ENCODE measurements at regions not wholly inside any gene's neighbourhood (a gene's known extent, or its start where the extent isn't known, plus 50 kb on each side); places are given as distances from the start of the nearest gene placed in this dataset.

DNA sequence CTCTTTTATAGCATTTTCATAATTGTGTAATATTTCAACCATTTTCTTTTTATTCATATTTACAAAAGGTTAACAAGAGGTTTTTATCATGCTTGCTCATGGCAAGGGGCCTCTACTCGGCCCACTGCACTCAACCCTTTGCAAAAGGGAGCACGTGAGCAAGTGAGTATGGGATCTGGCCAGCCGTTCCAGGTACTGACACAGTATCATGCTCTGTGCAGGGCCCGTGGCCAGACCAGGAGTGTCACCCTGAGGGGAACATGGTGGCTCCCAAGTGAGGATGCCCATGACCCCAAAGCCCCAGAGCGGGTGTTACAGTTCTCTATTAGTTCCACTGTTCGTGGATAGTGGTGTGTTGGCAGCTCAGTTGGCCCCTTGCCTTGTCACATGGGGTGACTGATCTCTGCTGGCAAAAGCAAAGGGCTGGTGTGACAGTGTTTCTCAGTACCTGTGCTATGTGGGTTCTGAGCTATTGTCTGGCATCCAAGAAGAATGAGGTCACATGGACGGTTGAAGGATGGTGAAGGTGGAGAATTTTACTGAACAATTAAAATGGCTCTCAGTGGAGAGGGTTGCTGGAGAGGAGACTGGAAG, 777.2 kb upstream of the ADAMTS5 start:
- WGBS, 2 donors, result 63 to 73% methylated on average over 4 to 5 of the region's 7 CpGs
- no peak overlapping the region for H3K27ac ChIP-seq
- H3K9me3 ChIP-seq, result no peaks in the 10 kb centered on the region
- intact Hi-C loops (cut with DNase I), result no loop called here
- no peak for DNase-seq
- TF ChIP-seq CTCF (IDR thresholded peaks at IDR 0.05) (no peak), POLR2A (IDR thresholded peaks at IDR 0.05) (no peak)
- no peaks in the 10 kb centered on the region for H3K4me1 ChIP-seq
- no peaks in the 10 kb centered on the region for H3K27me3 ChIP-seq
- H3K36me3 ChIP-seq, result no peaks in the 10 kb centered on the region
- no peak overlapping the region for H3K4me3 ChIP-seq

- intact Hi-C loops (cut with DNase I), result no loop called here
- no peak overlapping the region for H3K4me3 ChIP-seq
- H3K36me3 ChIP-seq, result no peaks in the 10 kb centered on the region
- DNase-seq, result no peak
- whole genome bisulfite sequencing, 2 donors, result 63 to 77% methylated on average over 2 of the region's 2 CpGs
- TF ChIP-seq POLR2A (IDR thresholded peaks at IDR 0.05) (no peak), CTCF (IDR thresholded peaks at IDR 0.05) (no peak)
- H3K9me3 ChIP-seq, result no peaks in the 10 kb centered on the region
- no peaks in the 10 kb centered on the region for H3K27me3 ChIP-seq
- no peak overlapping the region for H3K27ac ChIP-seq
- H3K4me1 ChIP-seq, result no peaks in the 10 kb centered on the region
Observed at GRCh38 chr21:27741736-27742135, 774.8 kb upstream of the ADAMTS5 start.

DNA sequence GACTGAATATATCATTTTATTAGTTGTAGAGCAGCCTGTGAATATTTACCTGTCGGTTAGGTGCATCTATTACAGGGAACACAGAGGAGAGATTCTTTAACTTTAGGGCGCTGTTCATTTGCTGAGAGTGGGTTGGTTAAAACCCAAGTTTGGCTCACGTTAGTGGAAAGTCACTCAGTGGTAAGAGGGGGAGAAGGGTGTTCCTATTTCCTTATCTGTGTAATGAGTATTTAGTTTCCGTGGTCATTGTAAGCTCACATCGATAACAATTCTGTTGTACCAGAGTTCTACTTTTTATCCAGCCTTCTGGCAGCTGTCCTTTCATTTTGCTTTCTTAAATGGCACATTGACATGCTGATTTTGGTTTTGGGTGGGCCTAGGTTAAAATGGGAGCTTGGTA, 773.2 kb upstream of the ADAMTS5 start:
- intact Hi-C loops (cut with DNase I), result no loop called here
- no peaks in the 10 kb centered on the region for H3K9me3 ChIP-seq
- H3K27ac ChIP-seq, result no peak overlapping the region
- H3K4me3 ChIP-seq, result no peak overlapping the region
- no peaks in the 10 kb centered on the region for H3K27me3 ChIP-seq
- no peaks in the 10 kb centered on the region for H3K4me1 ChIP-seq
- no peaks in the 10 kb centered on the region for H3K36me3 ChIP-seq
- TF ChIP-seq CTCF (IDR thresholded peaks at IDR 0.05), result no peak
- TF ChIP-seq POLR2A (IDR thresholded peaks at IDR 0.05), result no peak
- DNase-seq, result no peak
- 38 to 77% methylated on average over 5 of the region's 5 CpGs for WGBS, 2 donors

- Histone ChIP-seq H3K27ac (no peak overlapping the region), H3K36me3 (no peaks in the 10 kb centered on the region), H3K9me3 (no peaks in the 10 kb centered on the region), H3K27me3 (no peaks in the 10 kb centered on the region), H3K4me3 (no peak overlapping the region), H3K4me1 (no peaks in the 10 kb centered on the region)
- 53 to 63% methylated on average over 1 of the region's 1 CpG for WGBS, 2 donors
- no peak for DNase-seq
- intact Hi-C loops (cut with DNase I), result no loop called here
- no peak for TF ChIP-seq CTCF (IDR thresholded peaks at IDR 0.05)
- no peak for TF ChIP-seq POLR2A (IDR thresholded peaks at IDR 0.05)
Observed at GRCh38 chr21:27739187-27739586, 772.3 kb upstream of the ADAMTS5 start.

DNA sequence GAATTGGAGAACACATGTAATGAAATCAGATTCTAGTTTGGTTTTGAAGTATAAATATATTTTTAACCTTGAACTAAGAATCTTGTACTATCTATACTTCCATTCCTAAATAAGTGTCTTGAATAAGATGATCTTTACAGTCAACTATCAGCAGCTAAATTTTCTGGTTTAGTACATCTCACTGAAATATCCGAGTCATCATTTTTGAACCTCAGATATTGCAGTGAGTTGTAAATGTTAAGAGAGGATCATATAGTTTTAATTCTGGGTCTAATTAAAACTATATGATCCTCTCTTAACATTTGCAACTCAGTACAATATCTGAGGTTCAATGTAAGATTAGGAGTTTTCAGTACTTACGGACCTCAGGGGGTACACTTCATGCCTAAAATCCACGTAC, 768.8 kb upstream of the ADAMTS5 start:
- DNase-seq, result no peak
- H3K27ac ChIP-seq, result no peak overlapping the region
- no peaks in the 10 kb centered on the region for H3K27me3 ChIP-seq
- TF ChIP-seq POLR2A (IDR thresholded peaks at IDR 0.05) (no peak), CTCF (IDR thresholded peaks at IDR 0.05) (no peak)
- 92% methylated on average over 3 of the region's 3 CpGs for WGBS, 2 donors
- intact Hi-C loops (cut with DNase I), result no loop called here
- no peaks in the 10 kb centered on the region for H3K36me3 ChIP-seq
- H3K4me3 ChIP-seq, result no peak overlapping the region
- no peaks in the 10 kb centered on the region for H3K4me1 ChIP-seq
- no peaks in the 10 kb centered on the region for H3K9me3 ChIP-seq
